Astrocyte of the cerebellum (primary cell): ENCODE measurements at regions not wholly inside any gene's neighbourhood (a gene's known extent, or its start where the extent isn't known, plus 50 kb on each side); places are given as distances from the start of the nearest gene placed in this dataset.
A peak's percentile ranks its signal among the peaks of the same experiment; 100 is the strongest.

Experiments
- DNase-seq: peaks from one replicate; pipeline ENCODE4 v3.0.0-alpha.2; 2011; ENCODE audit warnings: low read depth
- H3K4me3 ChIP-seq: 2 replicates; pipeline ENCODE4 v1.5.1; 2011; ENCODE audit warnings: mild to moderate bottlenecking, low read depth, low read length, moderate library complexity
- in situ Hi-C: cut with HindIII; loops from 2 replicates; pipeline ENCODE4 v1.10.0; 2017; ENCODE audit warnings: low sequenced_read_pairs
- TF ChIP-seq, protein P1 (sequence below): IDR thresholded peaks from 2 replicates; pipeline ENCODE4 v1.5.1; 2012; ENCODE audit warnings: low read length, low read depth, moderate library complexity, mild to moderate bottlenecking; ENCODE audit errors: missing control alignments

DNA sequence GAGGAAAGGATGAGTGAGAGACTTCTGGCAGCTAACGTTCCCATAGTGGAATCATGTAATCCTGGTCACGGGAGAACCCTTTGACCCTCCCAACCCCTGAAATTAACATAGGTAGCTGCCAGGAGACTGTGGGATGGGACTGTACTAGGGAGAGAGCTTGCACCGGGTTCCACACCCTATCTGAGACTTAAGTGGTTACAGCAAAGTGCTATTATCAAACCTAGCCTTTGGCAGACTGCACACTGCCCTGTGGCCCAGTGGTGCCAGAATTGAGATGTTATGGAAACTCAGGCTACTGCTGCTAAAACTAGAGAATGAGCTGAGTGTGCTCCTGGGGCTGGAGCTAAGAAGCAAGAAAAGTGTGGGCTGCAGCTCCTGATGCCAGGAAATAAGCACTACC is 79.6 kb upstream of the PDC start:
- TF ChIP-seq, protein P1, sequence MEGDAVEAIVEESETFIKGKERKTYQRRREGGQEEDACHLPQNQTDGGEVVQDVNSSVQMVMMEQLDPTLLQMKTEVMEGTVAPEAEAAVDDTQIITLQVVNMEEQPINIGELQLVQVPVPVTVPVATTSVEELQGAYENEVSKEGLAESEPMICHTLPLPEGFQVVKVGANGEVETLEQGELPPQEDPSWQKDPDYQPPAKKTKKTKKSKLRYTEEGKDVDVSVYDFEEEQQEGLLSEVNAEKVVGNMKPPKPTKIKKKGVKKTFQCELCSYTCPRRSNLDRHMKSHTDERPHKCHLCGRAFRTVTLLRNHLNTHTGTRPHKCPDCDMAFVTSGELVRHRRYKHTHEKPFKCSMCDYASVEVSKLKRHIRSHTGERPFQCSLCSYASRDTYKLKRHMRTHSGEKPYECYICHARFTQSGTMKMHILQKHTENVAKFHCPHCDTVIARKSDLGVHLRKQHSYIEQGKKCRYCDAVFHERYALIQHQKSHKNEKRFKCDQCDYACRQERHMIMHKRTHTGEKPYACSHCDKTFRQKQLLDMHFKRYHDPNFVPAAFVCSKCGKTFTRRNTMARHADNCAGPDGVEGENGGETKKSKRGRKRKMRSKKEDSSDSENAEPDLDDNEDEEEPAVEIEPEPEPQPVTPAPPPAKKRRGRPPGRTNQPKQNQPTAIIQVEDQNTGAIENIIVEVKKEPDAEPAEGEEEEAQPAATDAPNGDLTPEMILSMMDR, result no peak
- no peak overlapping the region for H3K4me3 ChIP-seq
- DNase-seq, result no peak
- in situ Hi-C loops, result no loop called here

GRCh38 chr1:186536273-186536890 is 75.5 kb upstream of the PDC start:
- H3K4me3 ChIP-seq, result no peak overlapping the region
- no peak for DNase-seq
- in situ Hi-C loops, result no loop called here
- TF ChIP-seq, protein P1, result no peak

DNA sequence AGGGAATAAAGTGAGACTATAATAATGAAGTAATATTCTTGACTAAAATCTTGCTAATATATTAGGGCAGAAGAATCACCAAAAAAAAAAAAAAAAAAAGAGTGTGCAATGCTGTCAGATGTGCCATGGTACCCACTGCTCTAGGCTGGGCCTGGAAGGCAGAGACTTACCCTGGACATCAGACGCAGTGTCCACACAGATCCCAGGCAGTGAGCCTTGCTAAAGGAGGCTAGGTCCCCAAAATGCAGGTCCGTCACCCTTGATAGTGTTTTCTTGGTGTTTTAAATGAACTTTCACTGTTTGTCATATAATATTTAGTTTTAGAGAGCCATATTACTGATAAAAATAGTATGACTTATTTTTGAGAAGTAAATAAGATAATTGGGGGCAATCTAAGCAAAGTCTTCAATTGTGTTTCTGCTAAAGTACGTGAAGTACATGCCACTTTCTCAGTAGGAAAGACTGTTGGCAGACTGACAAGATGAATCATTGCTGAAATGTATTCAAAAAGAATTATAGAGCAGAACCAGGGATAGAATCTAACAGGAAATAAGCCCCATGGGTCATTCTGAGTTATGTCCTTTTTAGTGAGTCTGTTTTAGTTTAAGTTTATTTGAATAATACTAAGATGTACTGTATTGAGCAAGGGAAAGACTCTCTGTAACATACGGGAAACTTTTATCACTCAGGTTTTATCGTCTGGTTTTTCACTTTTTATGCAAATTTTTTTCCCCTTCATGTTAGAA is 74.6 kb upstream of the PDC start:
- in situ Hi-C loops, result no loop called here
- H3K4me3 ChIP-seq, result no peak overlapping the region
- TF ChIP-seq, protein P1, result no peak
- peak; percentile 95 for DNase-seq

GRCh38 chr1:186534401-186534800 is 73.5 kb upstream of the PDC start:
- no peak overlapping the region for H3K4me3 ChIP-seq
- in situ Hi-C loops, result no loop called here
- TF ChIP-seq, protein P1, result no peak
- DNase-seq, result no peak

DNA sequence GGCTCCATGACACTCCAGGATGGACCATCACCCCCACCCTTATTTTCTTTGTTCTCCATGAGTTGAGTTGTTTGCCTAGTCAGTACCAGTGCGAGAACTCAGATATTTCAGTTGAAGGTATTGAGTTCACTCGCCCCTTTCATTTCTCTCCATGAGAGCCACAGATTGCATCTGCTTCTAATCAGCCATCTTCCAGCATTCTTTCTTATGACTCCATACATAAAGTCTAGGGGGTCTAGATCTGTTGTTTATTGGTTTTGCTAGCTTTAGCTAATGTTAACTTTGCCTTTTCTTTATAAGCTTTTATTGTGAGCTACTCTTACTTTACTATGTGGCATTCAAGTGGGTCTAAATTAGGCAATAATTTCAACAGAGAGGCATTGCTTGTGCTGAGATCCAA is 71.6 kb upstream of the PDC start:
- no peak overlapping the region for H3K4me3 ChIP-seq
- DNase-seq, result no peak
- TF ChIP-seq, protein P1, result no peak
- in situ Hi-C loops, result no loop called here

DNA sequence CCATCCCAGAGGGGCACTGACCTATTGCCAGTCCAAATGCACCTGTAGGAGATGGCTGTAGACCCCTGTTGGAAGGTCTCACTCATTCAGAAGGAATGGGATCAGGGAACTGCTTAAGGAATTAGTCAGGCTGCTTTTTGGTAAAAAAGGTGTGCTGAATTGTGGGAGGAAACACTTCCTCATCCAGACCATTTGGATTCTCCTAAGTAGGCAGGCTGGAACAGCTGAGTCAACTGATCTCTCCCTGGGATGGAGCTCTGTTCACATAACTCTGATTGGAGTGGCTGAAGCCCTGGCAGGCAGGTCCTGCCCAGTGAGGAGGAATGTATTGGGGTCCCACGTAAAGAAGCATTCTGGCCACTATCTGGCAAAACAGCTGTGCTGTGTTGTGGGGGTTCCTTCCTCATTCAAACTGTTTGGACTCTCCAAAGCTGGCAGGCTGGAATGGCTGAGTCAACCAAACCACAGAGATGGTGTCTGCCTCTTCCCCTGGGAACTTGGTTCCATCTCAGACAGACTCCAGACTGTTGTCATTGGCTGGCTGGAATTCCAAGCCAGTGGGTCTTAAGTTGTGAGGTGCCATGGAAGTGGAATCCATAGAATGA is 70.7 kb upstream of the PDC start:
- H3K4me3 ChIP-seq, result no peak overlapping the region
- TF ChIP-seq, protein P1, result no peak
- in situ Hi-C loops, result no loop called here
- no peak for DNase-seq
